ENCODE measurements at regions not wholly inside any gene's neighbourhood (a gene's known extent, or its start where the extent isn't known, plus 50 kb on each side); places are given as distances from the start of the nearest gene placed in this dataset.

DNA sequence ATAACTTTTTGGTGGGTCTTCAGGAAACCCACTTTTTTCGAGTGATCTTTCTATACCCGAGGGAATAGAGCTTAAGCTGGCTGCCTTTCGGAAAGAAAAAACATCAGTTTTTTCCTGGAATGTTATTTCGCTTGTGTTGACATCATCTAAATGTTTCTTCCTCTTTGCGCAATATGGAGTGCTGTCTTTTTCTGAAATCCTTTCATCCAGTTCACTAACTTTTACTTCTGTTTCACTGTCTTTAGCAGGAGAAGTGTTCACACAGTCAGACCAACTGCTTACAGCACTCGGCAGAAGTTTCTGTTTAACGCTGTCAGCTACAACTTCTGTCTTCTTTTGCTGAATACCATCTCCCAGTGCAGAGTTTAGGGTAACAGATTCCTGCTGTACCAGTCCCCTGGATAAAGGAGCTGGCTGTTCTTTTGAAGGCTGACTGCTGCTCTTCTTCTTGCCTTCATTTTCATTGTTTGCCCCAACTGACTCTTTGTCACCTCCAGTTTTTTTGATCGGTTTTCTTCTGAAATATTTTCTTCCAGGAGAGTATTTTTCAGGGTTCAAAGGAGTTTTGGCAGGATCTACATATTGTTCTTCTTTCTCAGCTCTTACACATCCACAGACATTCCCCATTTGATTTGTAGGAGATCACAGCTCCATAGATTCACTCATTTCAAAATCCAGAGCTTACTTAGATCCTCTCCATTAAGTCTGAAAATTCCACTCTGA, 50.0 kb upstream of the DST start:
- 81% methylated on average over 8 of the region's 8 CpGs for WGBS (ENCODE audit: insufficient coverage, insufficient replicate concordance, low lambda C conversion rate, missing lambda C conversion rate)
- Histone ChIP-seq H3K79me2 (ENCODE audit: control insufficient read depth, insufficient read depth, low read length) (no peaks in the 10 kb centered on the region), H3K9ac (ENCODE audit: control insufficient read depth, insufficient read depth, low read length) (no peak overlapping the region), H3K27ac (ENCODE audit: control insufficient read depth, insufficient read depth) (no peak overlapping the region), H4K20me1 (ENCODE audit: control insufficient read depth, insufficient read depth) (no peaks in the 10 kb centered on the region), H3K4me1 (ENCODE audit: control insufficient read depth, insufficient read depth, low read length) (peaks cover 12% of the 10 kb centered on the region), H3K36me3 (ENCODE audit: control insufficient read depth in 2 of 2, insufficient read depth in 2 of 2, low read length in 1 of 2) (peaks cover 2 to 21% of the 10 kb centered on the region in 2 experiments), H2AFZ (ENCODE audit: control insufficient read depth, low read depth, low read length) (no peak overlapping the region), H3K9me3 (replicated peaks; ENCODE audit: control insufficient read depth, insufficient read depth, low read length) (no peaks in the 10 kb centered on the region), H3K27me3 (replicated peaks in 1 of 2; ENCODE audit: control insufficient read depth in 2 of 2, insufficient read depth in 2 of 2, low read length in 1 of 2) (no peaks in the 10 kb centered on the region), H3K4me3 (no peak overlapping the region), H3K4me2 (ENCODE audit: control insufficient read depth, insufficient read depth) (no peak overlapping the region)
- no peak for FAIRE-seq
- ATAC-seq = no peak
- no peak for DNase-seq (ENCODE audit: low read depth, low spot score)
- ChIA-PET SMC1A (ENCODE audit: uncharacterized antibody, unreplicated experiment) (interaction anchor here (1.1 to 3.9 kb wide), 6 partner anchors 9 to 159 kb away, joined by 3 to 29 read pairs (median 4); no protein-coding TSS in a partner anchor), POLR2A (interaction anchor here (0.6 kb wide), 1 partner anchor 78 kb away, joined by 6 read pairs; no protein-coding TSS in a partner anchor), CTCF (interaction anchor here (0.8 to 2.3 kb wide), 6 partner anchors 13 to 159 kb away, joined by 3 to 6 read pairs (median 4); no protein-coding TSS in a partner anchor), RAD21 (ENCODE audit: unreplicated experiment) (interaction anchor here (2.0 kb wide), 1 partner anchor 159 kb away, joined by 8 read pairs; no protein-coding TSS in a partner anchor)
- in situ Hi-C loops (cut with MboI) (loop anchor here (10.0 kb wide), 1 partner anchor 338 kb away; no protein-coding TSS in a partner anchor), intact Hi-C loops (cut with micrococcal nuclease; ENCODE audit: unreplicated experiment) (loop anchor here (10.0 kb wide), 1 partner anchor 338 kb away; no protein-coding TSS in a partner anchor)
- TF ChIP-seq ZNF622 (IDR thresholded peaks at IDR 0.05) = no peak
- TF ChIP-seq NR2C2 (IDR thresholded peaks at IDR 0.05; ENCODE audit: borderline replicate concordance, control insufficient read depth, insufficient read length, low read depth) = no peak
- TF ChIP-seq, protein P1, sequence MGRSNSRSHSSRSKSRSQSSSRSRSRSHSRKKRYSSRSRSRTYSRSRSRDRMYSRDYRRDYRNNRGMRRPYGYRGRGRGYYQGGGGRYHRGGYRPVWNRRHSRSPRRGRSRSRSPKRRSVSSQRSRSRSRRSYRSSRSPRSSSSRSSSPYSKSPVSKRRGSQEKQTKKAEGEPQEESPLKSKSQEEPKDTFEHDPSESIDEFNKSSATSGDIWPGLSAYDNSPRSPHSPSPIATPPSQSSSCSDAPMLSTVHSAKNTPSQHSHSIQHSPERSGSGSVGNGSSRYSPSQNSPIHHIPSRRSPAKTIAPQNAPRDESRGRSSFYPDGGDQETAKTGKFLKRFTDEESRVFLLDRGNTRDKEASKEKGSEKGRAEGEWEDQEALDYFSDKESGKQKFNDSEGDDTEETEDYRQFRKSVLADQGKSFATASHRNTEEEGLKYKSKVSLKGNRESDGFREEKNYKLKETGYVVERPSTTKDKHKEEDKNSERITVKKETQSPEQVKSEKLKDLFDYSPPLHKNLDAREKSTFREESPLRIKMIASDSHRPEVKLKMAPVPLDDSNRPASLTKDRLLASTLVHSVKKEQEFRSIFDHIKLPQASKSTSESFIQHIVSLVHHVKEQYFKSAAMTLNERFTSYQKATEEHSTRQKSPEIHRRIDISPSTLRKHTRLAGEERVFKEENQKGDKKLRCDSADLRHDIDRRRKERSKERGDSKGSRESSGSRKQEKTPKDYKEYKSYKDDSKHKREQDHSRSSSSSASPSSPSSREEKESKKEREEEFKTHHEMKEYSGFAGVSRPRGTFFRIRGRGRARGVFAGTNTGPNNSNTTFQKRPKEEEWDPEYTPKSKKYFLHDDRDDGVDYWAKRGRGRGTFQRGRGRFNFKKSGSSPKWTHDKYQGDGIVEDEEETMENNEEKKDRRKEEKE (IDR thresholded peaks at IDR 0.05) = no peak
- no peak for TF ChIP-seq NFIC (IDR thresholded peaks at IDR 0.05; ENCODE audit: low read depth, low read length)
- TF ChIP-seq ETV6 (conservative IDR thresholded peaks at IDR 0.05 in 1 of 2, IDR thresholded peaks at IDR 0.05 in 1 of 2; ENCODE audit: borderline replicate concordance in 1 of 2, low read depth in 1 of 2) = no peak
- TF ChIP-seq, protein P2, sequence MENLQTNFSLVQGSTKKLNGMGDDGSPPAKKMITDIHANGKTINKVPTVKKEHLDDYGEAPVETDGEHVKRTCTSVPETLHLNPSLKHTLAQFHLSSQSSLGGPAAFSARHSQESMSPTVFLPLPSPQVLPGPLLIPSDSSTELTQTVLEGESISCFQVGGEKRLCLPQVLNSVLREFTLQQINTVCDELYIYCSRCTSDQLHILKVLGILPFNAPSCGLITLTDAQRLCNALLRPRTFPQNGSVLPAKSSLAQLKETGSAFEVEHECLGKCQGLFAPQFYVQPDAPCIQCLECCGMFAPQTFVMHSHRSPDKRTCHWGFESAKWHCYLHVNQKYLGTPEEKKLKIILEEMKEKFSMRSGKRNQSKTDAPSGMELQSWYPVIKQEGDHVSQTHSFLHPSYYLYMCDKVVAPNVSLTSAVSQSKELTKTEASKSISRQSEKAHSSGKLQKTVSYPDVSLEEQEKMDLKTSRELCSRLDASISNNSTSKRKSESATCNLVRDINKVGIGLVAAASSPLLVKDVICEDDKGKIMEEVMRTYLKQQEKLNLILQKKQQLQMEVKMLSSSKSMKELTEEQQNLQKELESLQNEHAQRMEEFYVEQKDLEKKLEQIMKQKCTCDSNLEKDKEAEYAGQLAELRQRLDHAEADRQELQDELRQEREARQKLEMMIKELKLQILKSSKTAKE (IDR thresholded peaks at IDR 0.05; ENCODE audit: low read depth, poor library complexity, severe bottlenecking) = no peak
- TF ChIP-seq CREB1 (IDR thresholded peaks at IDR 0.05; ENCODE audit: low read depth) = no peak
- no peak for TF ChIP-seq SPI1 (IDR thresholded peaks at IDR 0.05; ENCODE audit: borderline replicate concordance, insufficient read depth, low read depth, low read length)
- BruUV-seq (replicated peaks) = no TSS peak
